Stimulated activated CD4-positive, alpha-beta T cell treated with anti-CD3 and anti-CD28 coated beads, Interleukin-4, amount 100 ng/mL, for 4 hours (primary cell): ENCODE measurements at regions not wholly inside any gene's neighbourhood (a gene's known extent, or its start where the extent isn't known, plus 50 kb on each side); places are given as distances from the start of the nearest gene placed in this dataset.
"Not testable (repeated sequence)": the region's sequence is repeated elsewhere in the genome, so short reads cannot be mapped to it uniquely, and the experiment has no call there.

Source experiments
- DNase-seq, 2 experiments: peaks; one replicate each; pipeline ENCODE4 v3.0.0-alpha.2; 2020

- DNase-seq, result not testable (repeated sequence)
Observed at GRCh38 chr16:88248761-88249160, 134.0 kb upstream of the ZNF469 start.

- DNase-seq, result not testable (repeated sequence)
Observed at GRCh38 chr16:88250381-88250780, 132.4 kb upstream of the ZNF469 start.

DNA sequence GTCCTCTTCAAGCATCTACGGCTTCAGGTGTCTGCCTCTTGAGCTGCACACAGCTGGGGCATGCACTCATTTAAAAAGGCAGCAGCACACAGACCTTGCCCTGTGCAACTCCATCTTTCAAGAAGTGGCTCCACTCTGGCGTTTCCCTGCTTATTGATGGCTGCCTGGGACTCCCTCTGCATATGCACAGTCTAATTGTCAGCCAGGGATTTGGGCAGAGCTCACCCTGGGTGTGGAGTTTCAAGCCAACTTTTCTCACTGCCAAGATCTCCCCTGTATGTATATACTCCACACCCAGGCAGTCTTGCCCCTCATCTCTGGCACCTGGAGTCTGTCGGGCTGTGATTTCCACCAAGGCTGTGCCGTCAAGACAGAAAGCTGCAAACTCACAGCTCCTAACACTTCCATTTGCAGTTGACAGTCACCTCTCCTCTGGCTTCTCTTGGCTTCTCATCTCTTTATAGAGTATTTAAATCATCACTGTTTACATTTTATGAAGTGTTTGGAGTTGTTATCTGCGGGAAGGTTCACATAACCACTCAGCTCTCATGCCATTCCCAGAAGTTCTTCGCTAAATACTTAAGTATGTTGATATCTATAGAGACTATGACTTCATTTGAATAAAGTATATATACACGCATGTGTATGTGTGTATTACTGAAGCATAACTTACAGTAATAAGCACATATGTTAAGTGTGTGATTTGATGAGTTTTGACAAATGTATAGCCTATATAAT is 130.5 kb upstream of the ZNF469 start:
- not testable (repeated sequence) for DNase-seq

GRCh38 chr16:88258141-88258540 is 124.6 kb upstream of the ZNF469 start:
- not testable (repeated sequence) for DNase-seq

GRCh38 chr16:88258764-88259525 is 123.8 kb upstream of the ZNF469 start:
- DNase-seq, result not testable (repeated sequence)

DNA sequence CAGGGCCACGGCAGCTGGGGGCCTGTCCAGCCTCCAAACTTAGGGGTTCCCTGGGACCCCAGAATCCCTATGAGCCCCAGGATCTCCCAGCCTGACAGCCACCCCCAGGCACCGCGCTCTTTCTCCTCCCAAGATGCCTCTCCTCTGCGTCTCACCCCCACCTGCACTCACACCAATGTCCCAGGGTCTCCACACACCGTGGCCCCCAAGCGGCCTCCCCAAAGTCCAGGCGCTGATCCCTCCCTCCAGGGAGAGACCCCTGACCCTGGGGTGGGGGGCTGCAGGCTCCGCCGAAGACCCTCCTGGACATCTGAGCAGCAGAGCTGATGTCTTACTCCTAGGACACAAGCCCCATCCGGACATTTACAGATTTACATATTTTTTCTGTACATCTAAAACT is 123.2 kb upstream of the ZNF469 start:
- DNase-seq, result not testable (repeated sequence)

GRCh38 chr16:88260146-88260545 is 122.6 kb upstream of the ZNF469 start:
- DNase-seq, result not testable (repeated sequence)

GRCh38 chr16:88260881-88261665 is 121.7 kb upstream of the ZNF469 start:
- DNase-seq, result not testable (repeated sequence)

DNA sequence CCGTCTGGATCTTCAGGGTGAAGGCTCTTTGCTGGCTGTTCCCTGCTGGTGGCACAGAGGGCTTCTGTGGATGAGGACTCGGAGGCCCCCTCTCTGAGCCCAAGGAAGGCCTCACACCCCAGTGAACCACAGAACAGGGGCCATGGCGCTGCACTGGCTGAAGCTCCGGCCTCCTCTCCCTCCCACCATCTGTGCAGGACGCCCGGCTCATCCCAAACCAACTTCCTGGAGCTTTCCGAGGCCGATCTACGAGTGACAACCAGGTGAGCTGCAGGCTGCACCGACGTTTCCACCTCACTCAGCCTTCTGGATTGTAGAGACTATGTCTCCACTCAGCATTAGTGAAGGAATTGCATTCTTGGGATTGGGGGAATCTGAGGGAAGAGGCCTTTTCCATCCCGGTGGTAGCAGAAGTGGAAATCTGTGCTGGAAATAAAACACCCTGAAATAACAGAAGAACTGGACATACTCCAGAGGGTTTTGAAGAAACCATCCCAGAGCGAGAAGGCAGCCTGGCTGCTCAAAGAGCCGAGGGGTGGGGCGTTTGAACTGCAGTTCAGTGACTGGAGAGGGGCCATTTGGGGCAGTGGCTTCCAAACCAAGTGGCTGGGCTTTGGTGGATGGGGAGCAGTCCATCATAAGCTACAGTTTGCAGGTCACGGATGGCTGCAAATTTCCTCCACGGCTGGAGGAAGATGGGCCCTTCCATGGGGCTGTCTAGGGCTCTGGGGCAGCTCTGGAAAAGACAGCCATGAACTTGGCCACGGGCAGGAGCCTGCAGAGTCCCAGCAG is 120.7 kb upstream of the ZNF469 start:
- DNase-seq, result not testable (repeated sequence)

DNA sequence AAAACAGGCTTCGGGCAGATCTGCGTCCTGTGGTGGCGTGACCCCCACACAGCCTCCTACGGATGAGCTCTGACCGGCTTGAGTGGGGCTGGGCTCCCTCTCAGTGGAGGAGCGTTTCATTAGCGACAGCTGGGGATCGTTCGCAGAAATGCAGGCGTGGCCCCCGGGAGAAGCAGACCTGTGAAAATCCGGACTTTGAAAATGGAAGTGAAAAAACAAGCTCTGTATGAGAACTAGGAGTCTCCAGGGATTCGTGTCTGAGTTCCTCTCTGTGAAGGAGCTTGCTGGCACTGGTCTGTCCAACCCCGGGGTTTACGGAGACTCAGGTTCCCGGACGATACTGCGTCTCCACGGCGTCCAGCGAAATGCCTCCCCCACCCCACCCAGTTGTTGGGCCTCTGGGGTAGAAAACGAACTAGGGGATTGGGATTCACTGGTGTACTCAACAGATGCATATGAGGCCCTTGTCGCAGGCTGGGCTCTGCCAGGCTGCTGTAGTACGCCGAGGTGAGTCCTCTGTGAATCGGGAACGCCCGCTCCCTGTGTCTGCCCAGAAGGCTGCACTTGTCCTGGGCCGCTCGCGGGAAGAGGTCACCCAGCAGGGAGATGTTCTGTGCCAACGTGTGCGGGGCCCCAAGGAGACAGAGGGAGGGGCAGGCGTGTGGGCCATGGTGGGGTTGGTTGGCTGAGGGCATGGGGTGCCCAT is 119.7 kb upstream of the ZNF469 start:
- not testable (repeated sequence) for DNase-seq

DNA sequence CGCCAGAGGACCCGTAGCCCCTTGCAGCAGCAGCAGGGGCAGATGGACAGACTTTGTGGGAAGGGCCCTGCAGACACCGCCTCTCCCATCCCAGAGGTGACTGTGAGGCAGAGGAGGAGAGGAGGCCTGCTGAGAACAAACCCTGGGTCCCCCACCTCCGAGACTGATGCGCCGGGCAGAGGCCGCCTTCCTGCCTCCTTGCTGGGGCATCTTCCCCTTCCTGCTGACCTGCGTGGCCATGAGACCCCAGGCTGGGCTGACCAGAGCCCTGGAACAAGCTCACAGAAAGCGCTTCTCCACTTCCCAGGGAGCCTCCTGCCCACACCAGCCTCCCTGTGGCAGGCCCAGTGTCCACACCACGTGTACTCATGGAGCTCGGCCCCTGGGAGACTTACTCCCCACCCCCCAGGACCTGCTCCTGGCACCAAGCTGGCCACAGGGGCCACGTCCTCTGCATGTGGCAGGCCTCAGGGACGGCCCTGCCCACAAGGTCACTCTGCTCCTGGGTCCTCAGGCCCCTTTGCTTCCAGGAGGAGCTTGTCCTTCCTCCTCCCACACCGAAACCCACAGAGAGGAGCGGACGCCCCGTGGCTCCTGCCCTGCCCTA is 119.0 kb upstream of the ZNF469 start:
- not testable (repeated sequence) for DNase-seq

DNA sequence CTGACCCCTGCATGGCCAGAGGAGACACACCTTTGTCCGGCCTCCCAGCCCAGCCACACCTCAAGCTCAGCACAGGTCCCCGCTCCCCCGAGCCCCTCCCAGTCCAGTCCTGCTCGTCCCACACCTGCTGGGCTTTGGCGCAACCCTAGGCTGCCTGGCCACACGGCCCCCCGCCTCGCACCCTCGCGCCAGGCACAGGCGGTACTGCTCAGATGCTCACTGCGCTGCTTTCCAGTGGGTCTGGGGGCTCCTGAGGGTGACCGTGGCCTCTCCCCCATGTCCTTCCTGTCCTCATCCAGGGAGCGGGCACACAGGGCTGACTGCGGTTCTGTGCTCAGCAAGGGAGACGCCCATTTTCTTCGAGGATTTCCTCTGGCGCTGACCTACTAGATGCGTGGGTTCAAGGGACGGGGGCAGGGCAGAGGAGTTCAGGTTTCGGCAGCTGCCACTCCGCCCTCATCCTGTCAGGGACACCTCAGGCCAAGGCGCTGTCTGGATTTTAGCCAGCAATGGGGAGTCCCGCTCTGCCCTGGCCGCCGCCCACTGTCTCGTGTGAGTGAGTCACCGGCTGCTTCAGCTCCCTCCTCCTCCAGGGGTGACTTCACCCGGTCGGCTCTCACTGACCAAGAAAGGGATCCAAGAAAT is 118.0 kb upstream of the ZNF469 start:
- DNase-seq, result peak; percentile 28 to 34

DNA sequence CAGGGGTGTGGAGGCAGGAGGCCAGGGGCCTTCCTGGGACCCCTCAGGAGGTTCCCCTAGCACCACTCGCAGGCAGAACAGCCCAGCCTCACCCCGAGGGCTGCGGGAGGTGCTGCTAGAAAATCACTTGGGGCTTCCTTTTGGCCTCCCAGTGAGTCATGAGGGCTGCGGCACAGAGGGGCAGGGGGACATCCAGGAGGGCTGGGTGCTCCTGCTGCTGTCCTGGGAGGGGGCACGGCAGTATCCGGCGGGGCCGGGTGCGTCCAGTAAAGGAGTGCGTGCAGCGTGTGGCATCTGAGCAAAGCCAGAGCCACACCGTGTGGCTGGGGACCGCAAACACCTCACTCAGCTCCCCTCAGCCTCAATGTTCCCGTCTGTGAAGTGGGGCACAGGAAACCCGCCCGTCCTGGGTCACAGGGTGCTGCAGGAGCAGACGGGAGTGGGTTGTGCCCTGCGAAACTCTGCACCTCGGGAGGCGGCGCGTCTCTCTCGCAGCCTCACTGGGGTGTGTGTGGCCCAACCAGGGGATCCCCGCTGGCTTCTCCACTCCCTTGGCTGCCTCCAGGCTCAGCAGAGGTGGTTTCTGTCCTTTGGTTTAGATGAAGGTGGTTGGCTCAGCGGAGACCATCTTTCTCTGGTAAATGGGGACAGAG is 117.3 kb upstream of the ZNF469 start:
- DNase-seq, result not testable (repeated sequence)

DNA sequence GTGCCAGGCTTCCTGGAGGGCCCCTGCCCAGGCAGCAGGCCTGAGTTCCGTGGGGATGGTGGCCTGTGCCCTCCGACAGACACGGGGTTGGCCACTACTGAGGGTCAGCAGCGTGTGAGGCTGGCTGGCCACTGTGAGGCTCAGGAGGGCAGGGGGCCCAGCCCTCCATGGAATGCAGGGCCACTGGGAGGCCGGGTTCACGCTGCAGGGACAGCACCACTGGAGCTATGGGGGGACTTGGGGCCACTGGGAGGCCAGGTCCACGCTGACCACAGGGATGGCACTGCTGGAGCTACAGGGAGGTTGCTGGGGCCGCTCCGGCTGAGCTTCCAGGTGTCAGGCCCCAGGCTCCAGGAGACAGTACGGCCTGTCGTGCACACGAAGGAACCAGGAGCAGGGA is 116.7 kb upstream of the ZNF469 start:
- DNase-seq, result not testable (repeated sequence)

- DNase-seq, result not testable (repeated sequence)
Observed at GRCh38 chr16:88266935-88267551, 115.7 kb upstream of the ZNF469 start.

DNA sequence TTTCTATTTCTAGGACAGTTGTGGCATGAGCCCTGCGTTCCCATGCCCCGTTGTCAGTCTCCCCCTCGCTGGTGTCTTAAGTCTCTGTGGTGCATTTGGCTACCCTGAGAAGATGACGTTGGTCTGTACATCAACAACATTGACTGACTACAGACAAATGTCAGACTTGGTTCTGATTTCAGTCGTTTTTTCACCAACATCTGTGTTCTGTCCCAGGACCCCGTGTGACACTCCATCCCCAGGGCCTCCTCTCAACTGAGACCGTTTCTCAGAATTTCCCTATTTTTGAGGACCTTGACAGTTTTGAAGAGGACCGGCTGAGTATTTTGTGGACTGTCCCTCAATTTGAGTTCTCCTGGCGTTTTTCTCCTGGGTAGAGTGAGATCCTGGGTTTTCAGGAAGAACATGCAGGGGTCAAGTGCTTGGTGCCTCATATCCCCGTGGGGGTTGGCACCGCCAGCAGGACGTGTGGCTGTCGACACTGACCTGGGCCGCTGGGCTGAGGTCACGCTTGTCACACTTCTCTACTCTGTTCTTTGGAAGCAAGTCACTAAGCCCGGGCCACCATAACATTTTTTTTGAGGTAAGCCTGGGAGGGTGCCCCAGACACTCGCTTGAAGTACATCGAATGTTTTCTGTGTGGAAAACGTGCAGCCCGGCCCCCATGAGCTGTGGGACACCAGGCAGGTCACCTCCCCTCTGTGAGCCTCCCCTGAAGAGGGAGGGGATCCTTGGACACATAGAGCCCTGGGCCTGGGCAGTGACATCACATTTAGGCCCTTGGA is 114.4 kb upstream of the ZNF469 start:
- DNase-seq, result not testable (repeated sequence)

- not testable (repeated sequence) for DNase-seq
Observed at GRCh38 chr16:88270171-88270790, 112.5 kb upstream of the ZNF469 start.

GRCh38 chr16:88271296-88271695 is 111.5 kb upstream of the ZNF469 start:
- DNase-seq, result not testable (repeated sequence)
